ENCODE measurements at regions not wholly inside any gene's neighbourhood (a gene's known extent, or its start where the extent isn't known, plus 50 kb on each side); places are given as distances from the start of the nearest gene placed in this dataset.

GRCh38 chr15:60091157-60091556, 87.0 kb downstream of the FOXB1 start:
- no peaks in the 10 kb centered on the region for H3K4me1 ChIP-seq (ENCODE audit: control insufficient read depth, insufficient read depth, low read length)
- H3K9me3 Mint-ChIP-seq: peaks cover under 1% of the 10 kb centered on the region
- H3K4me1 Mint-ChIP-seq: no peaks in the 10 kb centered on the region
- no peak for TF ChIP-seq CTCF (conservative IDR thresholded peaks at IDR 0.05)
- no peak for DNase-seq
- H3K36me3 ChIP-seq (ENCODE audit: control insufficient read depth, insufficient read depth, low read length): no peaks in the 10 kb centered on the region
- H3K27me3 ChIP-seq (ENCODE audit: control insufficient read depth, insufficient read depth, low read length, poor library complexity, severe bottlenecking): peaks cover 5% of the 10 kb centered on the region
- H3K4me3 Mint-ChIP-seq: no peak overlapping the region
- H3K27me3 Mint-ChIP-seq (ENCODE audit: insufficient read depth): peaks cover 32% of the 10 kb centered on the region
- H3K4me3 ChIP-seq (ENCODE audit: low read length): no peak overlapping the region
- WGBS, 2 experiments (ENCODE audit: insufficient coverage in 1 of 2, insufficient read length in 1 of 2): 89 to 100% methylated on average over 4 to 5 of the region's 5 CpGs
- H3K9ac ChIP-seq (ENCODE audit: extremely low read depth, low read length, poor library complexity, severe bottlenecking): no peak overlapping the region
- no peaks in the 10 kb centered on the region for H3K36me3 Mint-ChIP-seq (ENCODE audit: low read depth)
- H3K27ac Mint-ChIP-seq: no peak overlapping the region
- H3K9me3 ChIP-seq (ENCODE audit: control insufficient read depth, low read length): no peaks in the 10 kb centered on the region
- H3K27ac ChIP-seq (ENCODE audit: low read depth, low read length): no peak overlapping the region

GRCh38 chr15:60091911-60092310, 87.8 kb downstream of the FOXB1 start:
- Histone ChIP-seq H3K36me3 (ENCODE audit: control insufficient read depth, insufficient read depth, low read length) (no peaks in the 10 kb centered on the region), H3K9ac (ENCODE audit: extremely low read depth, low read length, poor library complexity, severe bottlenecking) (no peak overlapping the region), H3K9me3 (ENCODE audit: control insufficient read depth, low read length) (no peaks in the 10 kb centered on the region), H3K4me3 (ENCODE audit: low read length) (no peak overlapping the region), H3K27ac (ENCODE audit: low read depth, low read length) (no peak overlapping the region), H3K27me3 (ENCODE audit: control insufficient read depth, insufficient read depth, low read length, poor library complexity, severe bottlenecking) (peaks cover 5% of the 10 kb centered on the region), H3K4me1 (ENCODE audit: control insufficient read depth, insufficient read depth, low read length) (no peaks in the 10 kb centered on the region)
- no peak for DNase-seq
- Mint-ChIP-seq H3K4me1 (no peaks in the 10 kb centered on the region), H3K27me3 (ENCODE audit: insufficient read depth) (peaks cover 34% of the 10 kb centered on the region), H3K9me3 (peaks cover 7% of the 10 kb centered on the region), H3K36me3 (ENCODE audit: low read depth) (peaks cover 3% of the 10 kb centered on the region), H3K27ac (no peak overlapping the region), H3K4me3 (no peak overlapping the region)
- 87 to 94% methylated on average over 1 to 3 of the region's 3 CpGs for WGBS, 2 experiments (ENCODE audit: insufficient coverage in 1 of 2, insufficient read length in 1 of 2)
- no peak for TF ChIP-seq CTCF (conservative IDR thresholded peaks at IDR 0.05)

DNA sequence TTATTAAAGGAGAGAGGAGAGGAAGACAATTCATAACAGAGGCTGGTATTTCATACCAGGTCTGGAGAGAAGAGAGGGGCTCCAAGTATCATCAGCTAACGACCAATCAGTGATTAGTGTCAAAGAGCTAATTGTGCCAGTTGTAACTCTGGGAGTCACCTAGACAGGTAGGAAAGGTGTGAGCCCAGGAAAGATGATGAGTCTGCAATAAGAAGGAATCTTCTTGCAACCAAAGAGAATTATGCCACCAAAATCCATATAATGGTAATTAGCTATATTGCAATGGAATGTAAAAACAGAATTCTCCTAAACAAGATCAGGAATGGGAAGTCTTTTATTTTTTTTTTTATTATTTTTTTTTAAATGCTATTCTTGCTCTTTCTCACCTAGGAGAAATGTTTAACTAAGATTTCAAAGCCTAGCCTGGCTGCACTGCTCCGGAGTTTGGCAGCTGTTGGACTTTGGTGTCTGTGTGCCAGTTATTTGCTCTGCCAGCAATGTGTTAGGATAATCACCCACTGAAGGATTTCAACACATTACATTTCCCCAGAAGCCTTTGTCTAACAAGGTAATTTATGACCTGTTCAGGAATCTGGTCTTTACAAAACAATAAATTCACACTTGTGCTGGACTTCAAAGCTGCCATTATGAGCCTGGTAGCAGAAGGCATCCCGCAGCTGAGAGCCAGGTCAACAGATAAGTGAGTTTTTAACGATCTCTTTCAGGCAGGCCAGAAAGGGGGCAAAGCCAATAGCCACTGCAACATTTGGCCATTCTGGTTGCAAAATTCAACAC, 89.4 kb downstream of the FOXB1 start:
- no peaks in the 10 kb centered on the region for H3K9me3 ChIP-seq (ENCODE audit: control insufficient read depth, low read length)
- Mint-ChIP-seq H3K27ac (no peak overlapping the region), H3K4me1 (no peaks in the 10 kb centered on the region), H3K36me3 (ENCODE audit: low read depth) (peaks cover 3% of the 10 kb centered on the region), H3K27me3 (ENCODE audit: insufficient read depth) (peaks cover 30% of the 10 kb centered on the region), H3K4me3 (no peak overlapping the region), H3K9me3 (peaks cover 10% of the 10 kb centered on the region)
- no peak overlapping the region for H3K27ac ChIP-seq (ENCODE audit: low read depth, low read length)
- no peak overlapping the region for H3K9ac ChIP-seq (ENCODE audit: extremely low read depth, low read length, poor library complexity, severe bottlenecking)
- 90 to 94% methylated on average over 3 to 4 of the region's 4 CpGs for WGBS, 2 experiments (ENCODE audit: insufficient coverage in 1 of 2, insufficient read length in 1 of 2)
- H3K36me3 ChIP-seq (ENCODE audit: control insufficient read depth, insufficient read depth, low read length): no peaks in the 10 kb centered on the region
- no peak for TF ChIP-seq CTCF (conservative IDR thresholded peaks at IDR 0.05)
- no peaks in the 10 kb centered on the region for H3K4me1 ChIP-seq (ENCODE audit: control insufficient read depth, insufficient read depth, low read length)
- H3K27me3 ChIP-seq (ENCODE audit: control insufficient read depth, insufficient read depth, low read length, poor library complexity, severe bottlenecking): peaks cover 5% of the 10 kb centered on the region
- no peak for DNase-seq
- no peak overlapping the region for H3K4me3 ChIP-seq (ENCODE audit: low read length)
